ENCODE measurements at regions not wholly inside any gene's neighbourhood (a gene's known extent, or its start where the extent isn't known, plus 50 kb on each side); places are given as distances from the start of the nearest gene placed in this dataset.
A peak's percentile ranks its signal among the peaks of the same experiment; 100 is the strongest.

DNA sequence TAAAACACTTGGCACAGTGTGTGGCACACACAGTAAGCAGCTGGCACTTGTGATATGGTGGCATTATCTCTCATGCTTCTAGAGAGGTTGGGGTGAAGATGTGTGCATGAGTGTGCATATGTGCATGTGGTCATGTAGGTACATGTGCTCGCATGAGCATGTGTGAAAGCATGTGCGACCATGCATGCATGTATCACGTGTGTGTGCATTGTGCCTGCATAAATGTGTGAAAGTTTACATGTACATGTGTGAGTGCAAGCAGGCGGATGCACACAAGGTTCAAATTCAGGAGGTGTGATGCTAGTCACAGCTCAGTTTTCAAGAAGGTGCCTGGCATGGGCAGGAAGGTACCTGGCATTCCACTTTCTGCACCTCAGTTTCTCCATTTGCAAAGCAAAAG lies 59.0 kb upstream of the UQCRFS1 start:
- TF ChIP-seq, protein P1, sequence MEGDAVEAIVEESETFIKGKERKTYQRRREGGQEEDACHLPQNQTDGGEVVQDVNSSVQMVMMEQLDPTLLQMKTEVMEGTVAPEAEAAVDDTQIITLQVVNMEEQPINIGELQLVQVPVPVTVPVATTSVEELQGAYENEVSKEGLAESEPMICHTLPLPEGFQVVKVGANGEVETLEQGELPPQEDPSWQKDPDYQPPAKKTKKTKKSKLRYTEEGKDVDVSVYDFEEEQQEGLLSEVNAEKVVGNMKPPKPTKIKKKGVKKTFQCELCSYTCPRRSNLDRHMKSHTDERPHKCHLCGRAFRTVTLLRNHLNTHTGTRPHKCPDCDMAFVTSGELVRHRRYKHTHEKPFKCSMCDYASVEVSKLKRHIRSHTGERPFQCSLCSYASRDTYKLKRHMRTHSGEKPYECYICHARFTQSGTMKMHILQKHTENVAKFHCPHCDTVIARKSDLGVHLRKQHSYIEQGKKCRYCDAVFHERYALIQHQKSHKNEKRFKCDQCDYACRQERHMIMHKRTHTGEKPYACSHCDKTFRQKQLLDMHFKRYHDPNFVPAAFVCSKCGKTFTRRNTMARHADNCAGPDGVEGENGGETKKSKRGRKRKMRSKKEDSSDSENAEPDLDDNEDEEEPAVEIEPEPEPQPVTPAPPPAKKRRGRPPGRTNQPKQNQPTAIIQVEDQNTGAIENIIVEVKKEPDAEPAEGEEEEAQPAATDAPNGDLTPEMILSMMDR (IDR thresholded peaks at IDR 0.05): no peak
- H3K4me3 ChIP-seq: no peak overlapping the region
- H3K27me3 ChIP-seq (ENCODE audit: low read depth): peaks cover 13% of the 10 kb centered on the region

DNA sequence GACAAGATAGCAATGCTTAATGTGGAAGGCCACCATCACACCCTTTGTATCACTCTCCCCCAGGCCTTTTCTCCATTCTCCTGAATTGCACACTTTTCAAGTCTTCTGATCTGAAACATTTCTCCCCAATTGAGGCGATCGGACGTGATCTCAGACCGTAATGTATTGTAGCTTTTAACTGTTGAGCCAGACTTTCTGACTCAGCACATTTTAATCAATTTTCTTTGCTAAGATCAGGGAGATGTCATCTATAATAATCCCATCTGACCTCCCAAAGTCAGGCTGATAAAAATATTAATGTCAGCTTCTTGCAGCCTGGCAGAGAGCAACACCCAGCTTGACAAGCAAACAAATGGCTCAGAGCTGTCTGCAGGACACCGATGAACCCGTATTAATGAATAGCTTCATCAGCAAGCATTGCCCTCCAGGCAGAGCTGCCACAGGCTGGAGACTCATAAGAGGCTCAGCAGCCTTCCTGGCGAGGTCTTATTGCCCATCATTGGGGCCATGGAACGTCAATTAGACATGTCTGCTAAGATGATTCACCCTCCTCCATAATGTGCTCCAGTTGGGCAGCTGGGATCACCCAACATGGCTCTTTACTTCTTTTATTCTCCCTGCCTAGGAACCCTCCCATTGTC lies 60.2 kb upstream of the UQCRFS1 start:
- intact Hi-C loops (cut with DNase I): no loop called here

More for the DNA sequence above, 59.0 kb upstream of the UQCRFS1 start:
- DNase-seq (no peak), ATAC-seq (no peak)
- H3K36me3 ChIP-seq: no peaks in the 10 kb centered on the region
- H3K4me1 ChIP-seq: no peaks in the 10 kb centered on the region
- no peaks in the 10 kb centered on the region for H3K9me3 ChIP-seq
- intact Hi-C loops (cut with DNase I): no loop called here
- no peak overlapping the region for H3K27ac ChIP-seq

DNA sequence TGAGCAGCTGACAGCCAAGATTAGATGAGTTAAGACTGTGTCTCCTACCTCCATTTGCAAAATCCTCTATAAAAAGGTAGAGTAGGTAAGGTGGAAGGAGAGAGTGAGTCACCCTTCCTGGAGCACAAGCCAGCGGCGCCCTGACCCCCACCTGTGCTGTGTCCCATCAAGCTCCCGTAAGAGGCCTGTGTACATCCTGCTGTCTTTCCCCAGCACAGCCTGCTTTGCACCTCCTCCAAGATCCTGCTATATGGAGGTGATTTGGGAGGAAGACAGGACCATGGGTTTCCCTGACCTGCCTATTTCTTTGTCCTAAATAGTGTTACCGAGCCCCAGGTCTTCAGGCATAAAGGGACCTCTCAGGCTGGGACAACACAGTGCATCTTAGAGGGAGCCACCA lies 62.3 kb upstream of the UQCRFS1 start:
- Histone ChIP-seq H3K27me3 (ENCODE audit: low read depth) (peaks cover 6% of the 10 kb centered on the region), H3K9me3 (no peaks in the 10 kb centered on the region), H3K4me3 (no peak overlapping the region), H3K4me1 (no peaks in the 10 kb centered on the region), H3K36me3 (no peaks in the 10 kb centered on the region), H3K27ac (no peak overlapping the region)
- intact Hi-C loops (cut with DNase I): no loop called here
- TF ChIP-seq, protein P1 (IDR thresholded peaks at IDR 0.05): no peak
- DNase-seq (no peak), ATAC-seq (no peak)

More for the DNA sequence above, 60.2 kb upstream of the UQCRFS1 start:
- Histone ChIP-seq H3K27me3 (ENCODE audit: low read depth) (peaks cover 12% of the 10 kb centered on the region), H3K4me3 (no peak overlapping the region), H3K27ac (no peak overlapping the region), H3K4me1 (no peaks in the 10 kb centered on the region), H3K36me3 (no peaks in the 10 kb centered on the region), H3K9me3 (no peaks in the 10 kb centered on the region)
- TF ChIP-seq, protein P1 (IDR thresholded peaks at IDR 0.05): no peak
- ATAC-seq (no peak), DNase-seq (no peak)

- intact Hi-C loops (cut with DNase I): no loop called here
- Histone ChIP-seq H3K27me3 (ENCODE audit: low read depth) (peaks cover 6% of the 10 kb centered on the region), H3K27ac (no peak overlapping the region), H3K9me3 (no peaks in the 10 kb centered on the region), H3K36me3 (no peaks in the 10 kb centered on the region), H3K4me1 (no peaks in the 10 kb centered on the region), H3K4me3 (no peak overlapping the region)
- DNase-seq (no peak), ATAC-seq (peak; percentile 42 to 53)
- TF ChIP-seq, protein P1 (IDR thresholded peaks at IDR 0.05): no peak
Observed at GRCh38 chr19:29277102-29277501, 64.2 kb upstream of the UQCRFS1 start.

- TF ChIP-seq, protein P1 (IDR thresholded peaks at IDR 0.05): no peak
- Histone ChIP-seq H3K4me1 (no peaks in the 10 kb centered on the region), H3K9me3 (no peaks in the 10 kb centered on the region), H3K27me3 (ENCODE audit: low read depth) (peaks cover 6% of the 10 kb centered on the region), H3K4me3 (no peak overlapping the region), H3K27ac (no peak overlapping the region), H3K36me3 (no peaks in the 10 kb centered on the region)
- ATAC-seq (no peak), DNase-seq (no peak)
- intact Hi-C loops (cut with DNase I): no loop called here
Observed at GRCh38 chr19:29278716-29279115, 65.8 kb upstream of the UQCRFS1 start.
